Prostate gland (tissue), 2 donors: ENCODE measurements at regions not wholly inside any gene's neighbourhood (a gene's known extent, or its start where the extent isn't known, plus 50 kb on each side); places are given as distances from the start of the nearest gene placed in this dataset.

Source experiments
- DNase-seq: peaks from one replicate; pipeline ENCODE4 v3.0.0-alpha.2; 2019; ENCODE audit warnings: low spot score
- H3K27ac ChIP-seq, 2 donors: fragments of 200-600 bp; sonication (generic); 2 replicates each; pipeline ENCODE4 v1.5.1; 2017 to 2019
- H3K27me3 ChIP-seq: fragments of 200-600 bp; sonication (generic); replicated peaks from 2 replicates; pipeline ENCODE4 v1.5.1; 2019; ENCODE audit not compliant: insufficient read depth
- H3K36me3 ChIP-seq, 2 donors: fragments of 200-600 bp; sonication (generic); 1 replicate in 1 of 2; 2 replicates in 1 of 2; pipeline versions ENCODE4 v1.5.1 to v1.8.1; 2017 to 2019
- H3K4me1 ChIP-seq: fragments of 200-600 bp; sonication (generic); replicated peaks from 2 replicates; pipeline ENCODE4 v1.5.1; 2019
- H3K4me3 ChIP-seq, 2 donors: fragments of 200-600 bp; sonication (generic); 2 replicates each; pipeline ENCODE4 v1.5.1; 2017 to 2019
- H3K9me3 ChIP-seq: fragments of 200-600 bp; sonication (generic); 2 replicates; pipeline ENCODE4 v1.5.1; 2017
- CTCF ChIP-seq, 4 experiments: fragments of 200-600 bp in 2 of 4; fragments of 450-650 bp in 2 of 4; sonication (generic) in 2 of 4; IDR thresholded peaks; 1 replicate in 3 of 4; 2 replicates in 1 of 4; pipeline ENCODE4 v1.5.1; 2016 to 2019; ENCODE audit warnings: antibody characterized with exemption in 4 of 4, mild to moderate bottlenecking in 2 of 4, moderate library complexity in 2 of 4
- POLR2A ChIP-seq: fragments of 450-650 bp; IDR thresholded peaks from one replicate; pipeline ENCODE4 v1.6.1; 2016; ENCODE audit warnings: antibody characterized with exemption, mild to moderate bottlenecking
- POLR2AphosphoS5 ChIP-seq: sonication (generic); formaldehyde crosslinking; IDR thresholded peaks from one replicate; pipeline ENCODE4 v1.6.1; 2017; ENCODE audit warnings: antibody characterized with exemption
- WGBS: methylation state at CpG from one replicate; pipeline ENCODE4 v1.1.5; 2018; 5-methylcytosine and 5-hydroxymethylcytosine counted together
- intact Hi-C: fragments of 100-400 bp; cut with DNase I; formaldehyde crosslinking; loops from one replicate; pipeline ENCODE4 v1.14.2; 2022

GRCh38 chr5:143649937-143650621 lies 161.9 kb upstream of the HMHB1 start:
- intact Hi-C loops = no loop called here
- Histone ChIP-seq H3K4me1 (no peaks in the 10 kb centered on the region), H3K36me3 (no peaks in the 10 kb centered on the region), H3K4me3 (no peak overlapping the region), H3K27me3 (no peaks in the 10 kb centered on the region), H3K9me3 (no peaks in the 10 kb centered on the region), H3K27ac (no peak overlapping the region)
- DNase-seq = no peak
- TF ChIP-seq POLR2AphosphoS5 (no peak), CTCF (IDR thresholded peaks at IDR 0.05) (no peak), POLR2A (no peak)
- 34% methylated on average over 5 of the region's 5 CpGs for WGBS

- Histone ChIP-seq H3K27ac (no peak overlapping the region), H3K4me3 (no peak overlapping the region), H3K4me1 (no peaks in the 10 kb centered on the region), H3K36me3 (no peaks in the 10 kb centered on the region), H3K9me3 (no peaks in the 10 kb centered on the region), H3K27me3 (no peaks in the 10 kb centered on the region)
- TF ChIP-seq CTCF (IDR thresholded peaks at IDR 0.05) = no peak
- no peak for TF ChIP-seq POLR2A
- no peak for TF ChIP-seq POLR2AphosphoS5
- 91% methylated on average over 2 of the region's 2 CpGs for WGBS
- intact Hi-C loops = no loop called here
- no peak for DNase-seq
Observed at GRCh38 chr5:143648696-143649095, 163.3 kb upstream of the HMHB1 start.

- no peak overlapping the region for H3K27ac ChIP-seq
- H3K36me3 ChIP-seq = no peaks in the 10 kb centered on the region
- DNase-seq = no peak
- TF ChIP-seq CTCF (IDR thresholded peaks at IDR 0.05) (no peak), POLR2A (no peak), POLR2AphosphoS5 (no peak)
- H3K27me3 ChIP-seq = no peaks in the 10 kb centered on the region
- no peaks in the 10 kb centered on the region for H3K4me1 ChIP-seq
- H3K9me3 ChIP-seq = no peaks in the 10 kb centered on the region
- WGBS = 64% methylated on average over 14 of the region's 14 CpGs
- H3K4me3 ChIP-seq = no peak overlapping the region
- intact Hi-C loops = no loop called here
Observed at GRCh38 chr5:143646961-143647360, 165.0 kb upstream of the HMHB1 start.

GRCh38 chr5:143645356-143645755 lies 166.6 kb upstream of the HMHB1 start:
- intact Hi-C loops = no loop called here
- no peak overlapping the region for H3K27ac ChIP-seq
- no peaks in the 10 kb centered on the region for H3K9me3 ChIP-seq
- H3K4me3 ChIP-seq = no peak overlapping the region
- TF ChIP-seq POLR2AphosphoS5 (no peak), POLR2A (no peak), CTCF (IDR thresholded peaks at IDR 0.05) (no peak)
- H3K36me3 ChIP-seq = no peaks in the 10 kb centered on the region
- WGBS = 91% methylated on average over 6 of the region's 6 CpGs
- no peaks in the 10 kb centered on the region for H3K27me3 ChIP-seq
- H3K4me1 ChIP-seq = no peaks in the 10 kb centered on the region
- DNase-seq = no peak

GRCh38 chr5:143644727-143645126 lies 167.2 kb upstream of the HMHB1 start:
- no peaks in the 10 kb centered on the region for H3K27me3 ChIP-seq
- H3K4me3 ChIP-seq = no peak overlapping the region
- intact Hi-C loops = no loop called here
- no peaks in the 10 kb centered on the region for H3K36me3 ChIP-seq
- no peaks in the 10 kb centered on the region for H3K4me1 ChIP-seq
- DNase-seq = no peak
- H3K27ac ChIP-seq = no peak overlapping the region
- no peaks in the 10 kb centered on the region for H3K9me3 ChIP-seq
- TF ChIP-seq POLR2AphosphoS5 (no peak), POLR2A (no peak), CTCF (IDR thresholded peaks at IDR 0.05) (no peak)
- 67% methylated on average over 3 of the region's 3 CpGs for WGBS
